Lung (tissue), 11 donors: ENCODE measurements at regions not wholly inside any gene's neighbourhood (a gene's known extent, or its start where the extent isn't known, plus 50 kb on each side); places are given as distances from the start of the nearest gene placed in this dataset.
A peak's percentile ranks its signal among the peaks of the same experiment; 100 is the strongest.

Experiments used
- ATAC-seq: fragments of 200-7000 bp; cut with Tn5 transposase; one replicate; pipeline ENCODE4 v1.9.1; 2020; ENCODE audit warnings: moderate number of reproducible peaks; ENCODE audit not compliant: insufficient read depth, low FRiP score
- DNase-seq, 3 donors: peaks; one replicate each; pipeline ENCODE4 v3.0.0-alpha.2; 2013 to 2017
- H3K27ac ChIP-seq, 2 donors: one replicate each; pipeline ENCODE4 v1.5.1; 2013; ENCODE audit warnings: mild to moderate bottlenecking in 2 of 2, moderate library complexity in 2 of 2, control low read depth in 1 of 2, inconsistent platforms in 1 of 2, low read depth in 1 of 2, low read length in 1 of 2
- H3K27me3 ChIP-seq, 3 donors: one replicate each; pipeline ENCODE4 v1.5.1; 2013; ENCODE audit warnings: low read length in 2 of 3; ENCODE audit not compliant: control insufficient read depth in 3 of 3, insufficient read depth in 3 of 3
- H3K36me3 ChIP-seq, 4 donors: one replicate each; pipeline ENCODE4 v1.5.1; 2013; ENCODE audit warnings: low read length in 4 of 4, mild to moderate bottlenecking in 1 of 4, moderate library complexity in 1 of 4; ENCODE audit not compliant: control insufficient read depth in 4 of 4, insufficient read depth in 4 of 4
- H3K4me1 ChIP-seq, 5 donors: one replicate each; pipeline ENCODE4 v1.5.1; 2013; ENCODE audit warnings: low read length in 5 of 5, mild to moderate bottlenecking in 2 of 5, moderate library complexity in 1 of 5; ENCODE audit not compliant: control insufficient read depth in 5 of 5, insufficient read depth in 5 of 5
- H3K4me3 ChIP-seq: one replicate; pipeline ENCODE4 v1.5.1; 2013; ENCODE audit warnings: mild to moderate bottlenecking, control low read depth, moderate library complexity
- H3K9ac ChIP-seq, 2 donors: one replicate each; pipeline ENCODE4 v1.5.1; 2013; ENCODE audit warnings: low read length in 2 of 2, control low read depth in 1 of 2; ENCODE audit not compliant: insufficient read depth in 1 of 2
- H3K9me3 ChIP-seq, 4 donors: one replicate each; pipeline ENCODE4 v1.5.1; 2013; ENCODE audit warnings: low read length in 3 of 4, mild to moderate bottlenecking in 1 of 4, moderate library complexity in 1 of 4; ENCODE audit not compliant: control insufficient read depth in 4 of 4, insufficient read depth in 3 of 4
- WGBS, 2 donors: extraction: QIAGEN DNeasy Blood & Tissue Kit; methylation state at CpG; one replicate each; pipeline ENCODE4 v1.1.7; 2013; 5-methylcytosine and 5-hydroxymethylcytosine counted together
- TF ChIP-seq, protein P1 (sequence below): IDR thresholded peaks from 2 replicates; pipeline ENCODE4 v1.5.1; 2012; ENCODE audit warnings: mild to moderate bottlenecking; ENCODE audit errors: control extremely low read depth, extremely low read depth
- donor health status: control.
- donor health status: control.
- donor health status: Bipolar disorder and iron deficiency.
- donor health status: healthy.
- donor health status: DM: yes; HTN: yes; CAD: no.

DNA sequence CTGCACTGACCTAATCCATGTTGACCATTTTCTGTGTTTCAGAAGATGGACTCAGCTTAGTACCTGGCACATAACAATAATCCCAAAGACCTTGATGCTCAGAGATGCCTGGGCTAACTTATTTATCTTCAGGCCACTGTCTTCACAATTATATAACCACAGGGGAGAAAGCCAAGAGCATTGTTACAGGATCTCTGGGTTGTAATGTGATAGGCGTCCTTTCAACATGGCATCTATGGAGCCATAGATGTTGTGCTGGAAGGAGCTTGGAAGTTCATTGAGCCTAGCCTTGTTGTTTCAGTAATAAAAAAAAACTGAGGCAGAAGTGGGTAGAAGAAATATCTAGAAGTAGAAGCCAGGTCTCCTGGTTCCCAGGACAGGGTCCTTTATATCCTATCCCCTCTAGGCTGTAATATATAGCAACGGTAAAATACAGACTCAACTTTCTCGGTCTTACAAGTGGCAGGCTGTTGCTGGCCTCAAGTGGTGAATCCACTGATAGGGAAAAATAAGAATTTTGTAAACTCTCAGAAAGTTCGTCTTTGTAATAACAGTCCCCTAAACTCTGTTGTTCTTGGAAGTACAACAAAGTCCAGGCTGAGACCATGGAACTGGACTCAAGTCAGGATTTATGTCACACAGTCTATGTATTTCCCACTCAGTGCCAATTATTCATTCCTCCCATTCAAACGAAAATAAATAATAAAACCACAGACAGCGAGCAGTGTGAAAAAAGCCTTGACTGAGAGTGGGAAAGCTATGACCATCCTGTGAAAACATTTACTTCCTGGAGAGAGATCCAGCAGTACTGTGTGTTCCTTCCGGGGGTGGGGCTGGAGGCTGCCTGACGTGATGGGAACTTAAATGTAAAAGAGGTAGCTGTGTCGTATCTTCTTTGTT lies 277.6 kb downstream of the REEP3 start:
- Histone ChIP-seq H3K4me3 (no peak overlapping the region), H3K9ac (no peak overlapping the region), H3K4me1 (peaks cover 0 to 22% (median 0%) of the 10 kb centered on the region in 5 donors), H3K36me3 (no peaks in the 10 kb centered on the region), H3K27ac (peak overlapping the region in 1 of 2 donors; percentile 54), H3K27me3 (no peaks in the 10 kb centered on the region), H3K9me3 (no peaks in the 10 kb centered on the region)
- ATAC-seq (peak; percentile 70), DNase-seq (peak; percentile 72 to 90 (median 85))
- WGBS, 2 donors = 32 to 34% methylated on average over 9 of the region's 9 CpGs
- TF ChIP-seq, protein P1, sequence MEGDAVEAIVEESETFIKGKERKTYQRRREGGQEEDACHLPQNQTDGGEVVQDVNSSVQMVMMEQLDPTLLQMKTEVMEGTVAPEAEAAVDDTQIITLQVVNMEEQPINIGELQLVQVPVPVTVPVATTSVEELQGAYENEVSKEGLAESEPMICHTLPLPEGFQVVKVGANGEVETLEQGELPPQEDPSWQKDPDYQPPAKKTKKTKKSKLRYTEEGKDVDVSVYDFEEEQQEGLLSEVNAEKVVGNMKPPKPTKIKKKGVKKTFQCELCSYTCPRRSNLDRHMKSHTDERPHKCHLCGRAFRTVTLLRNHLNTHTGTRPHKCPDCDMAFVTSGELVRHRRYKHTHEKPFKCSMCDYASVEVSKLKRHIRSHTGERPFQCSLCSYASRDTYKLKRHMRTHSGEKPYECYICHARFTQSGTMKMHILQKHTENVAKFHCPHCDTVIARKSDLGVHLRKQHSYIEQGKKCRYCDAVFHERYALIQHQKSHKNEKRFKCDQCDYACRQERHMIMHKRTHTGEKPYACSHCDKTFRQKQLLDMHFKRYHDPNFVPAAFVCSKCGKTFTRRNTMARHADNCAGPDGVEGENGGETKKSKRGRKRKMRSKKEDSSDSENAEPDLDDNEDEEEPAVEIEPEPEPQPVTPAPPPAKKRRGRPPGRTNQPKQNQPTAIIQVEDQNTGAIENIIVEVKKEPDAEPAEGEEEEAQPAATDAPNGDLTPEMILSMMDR = no peak

DNA sequence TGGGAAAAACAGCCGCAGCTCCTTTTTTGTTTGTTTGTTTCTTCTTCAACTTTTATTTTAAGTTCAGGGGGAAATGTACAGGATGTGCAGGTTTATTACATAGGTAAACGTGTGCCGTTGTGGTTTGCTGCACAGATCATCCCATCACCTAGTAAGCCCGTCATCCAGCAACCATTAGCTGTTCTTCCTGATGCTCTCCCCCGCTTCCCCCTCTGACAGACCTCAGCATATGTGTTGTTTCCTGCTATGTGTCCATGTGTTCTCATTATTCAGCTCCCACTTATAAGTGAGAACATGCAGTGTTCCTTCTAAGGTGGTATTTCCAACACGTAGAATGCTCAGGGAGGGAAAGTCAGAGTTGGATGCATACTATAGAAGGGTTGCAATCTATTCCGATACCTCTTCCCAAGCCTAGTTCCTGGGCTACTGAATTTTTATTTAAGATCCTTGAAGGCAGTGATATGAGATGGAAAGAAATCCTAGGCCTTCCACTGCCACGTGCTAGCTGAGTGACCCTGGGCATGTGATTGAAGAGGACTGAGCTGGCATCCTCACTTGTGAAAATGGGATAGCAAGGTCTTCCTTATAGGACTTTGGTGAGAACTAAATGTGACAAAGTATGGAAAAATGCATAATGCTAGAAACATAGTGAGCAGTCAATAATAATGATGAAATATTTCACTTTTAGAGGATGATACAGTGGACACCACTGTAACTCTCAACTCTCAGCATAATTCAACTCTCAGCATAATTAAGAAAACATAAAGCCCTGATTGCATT lies 278.5 kb downstream of the REEP3 start:
- TF ChIP-seq, protein P1 = no peak
- no peak overlapping the region for H3K9ac ChIP-seq
- H3K9me3 ChIP-seq = no peaks in the 10 kb centered on the region
- H3K4me1 ChIP-seq = peaks cover 0 to 22% (median 0%) of the 10 kb centered on the region in 5 donors
- 56 to 63% methylated on average over 8 of the region's 8 CpGs for WGBS, 2 donors
- no peaks in the 10 kb centered on the region for H3K36me3 ChIP-seq
- peak in 2 of 3 donors; percentile 29 to 58 for DNase-seq
- H3K27me3 ChIP-seq = no peaks in the 10 kb centered on the region
- ATAC-seq = no peak
- H3K4me3 ChIP-seq = no peak overlapping the region
- peak overlapping the region; percentile 36 to 58 for H3K27ac ChIP-seq

DNA sequence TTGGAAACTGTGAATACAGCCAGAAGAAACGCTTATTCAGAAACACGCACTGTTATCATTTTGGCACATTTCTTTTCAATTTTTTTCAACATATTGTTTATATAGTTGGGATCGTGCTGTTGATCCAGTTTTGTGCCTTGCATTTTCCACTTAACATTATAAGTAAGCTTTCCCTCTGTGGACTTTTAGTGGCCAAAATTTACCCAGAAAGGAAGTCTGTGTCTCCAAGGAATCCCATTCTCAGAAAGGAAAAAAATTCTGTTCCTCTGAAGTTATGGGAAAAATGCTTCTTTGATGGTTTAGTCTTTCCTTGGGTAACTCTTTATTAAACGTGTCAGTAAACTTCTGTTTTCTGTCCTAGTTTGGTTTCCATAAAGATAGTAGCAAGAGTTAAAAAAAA lies 280.0 kb downstream of the REEP3 start:
- Histone ChIP-seq H3K36me3 (no peaks in the 10 kb centered on the region), H3K9me3 (peaks cover 0 to 2% (median 0%) of the 10 kb centered on the region in 4 donors), H3K9ac (no peak overlapping the region), H3K27ac (no peak overlapping the region), H3K4me1 (peaks cover 0 to 22% (median 0%) of the 10 kb centered on the region in 5 donors), H3K27me3 (no peaks in the 10 kb centered on the region), H3K4me3 (no peak overlapping the region)
- DNase-seq (peak in 1 of 3 donors; percentile 50), ATAC-seq (no peak)
- TF ChIP-seq, protein P1 = no peak
- WGBS, 2 donors = 44 to 66% methylated on average over 4 of the region's 4 CpGs
